ENCODE measurements at regions not wholly inside any gene's neighbourhood (a gene's known extent, or its start where the extent isn't known, plus 50 kb on each side); places are given as distances from the start of the nearest gene placed in this dataset.

GRCh38 chr1:72704841-72705477, 422.6 kb upstream of the NEGR1 start:
- TF ChIP-seq, protein P1, sequence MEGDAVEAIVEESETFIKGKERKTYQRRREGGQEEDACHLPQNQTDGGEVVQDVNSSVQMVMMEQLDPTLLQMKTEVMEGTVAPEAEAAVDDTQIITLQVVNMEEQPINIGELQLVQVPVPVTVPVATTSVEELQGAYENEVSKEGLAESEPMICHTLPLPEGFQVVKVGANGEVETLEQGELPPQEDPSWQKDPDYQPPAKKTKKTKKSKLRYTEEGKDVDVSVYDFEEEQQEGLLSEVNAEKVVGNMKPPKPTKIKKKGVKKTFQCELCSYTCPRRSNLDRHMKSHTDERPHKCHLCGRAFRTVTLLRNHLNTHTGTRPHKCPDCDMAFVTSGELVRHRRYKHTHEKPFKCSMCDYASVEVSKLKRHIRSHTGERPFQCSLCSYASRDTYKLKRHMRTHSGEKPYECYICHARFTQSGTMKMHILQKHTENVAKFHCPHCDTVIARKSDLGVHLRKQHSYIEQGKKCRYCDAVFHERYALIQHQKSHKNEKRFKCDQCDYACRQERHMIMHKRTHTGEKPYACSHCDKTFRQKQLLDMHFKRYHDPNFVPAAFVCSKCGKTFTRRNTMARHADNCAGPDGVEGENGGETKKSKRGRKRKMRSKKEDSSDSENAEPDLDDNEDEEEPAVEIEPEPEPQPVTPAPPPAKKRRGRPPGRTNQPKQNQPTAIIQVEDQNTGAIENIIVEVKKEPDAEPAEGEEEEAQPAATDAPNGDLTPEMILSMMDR (IDR thresholded peaks at IDR 0.05), result no peak
- no peak for TF ChIP-seq EP300 (IDR thresholded peaks at IDR 0.05)

Measured in ovary (tissue), 3 donors.